Liver (tissue), 8 donors: ENCODE measurements at regions not wholly inside any gene's neighbourhood (a gene's known extent, or its start where the extent isn't known, plus 50 kb on each side); places are given as distances from the start of the nearest gene placed in this dataset.

Source experiments
- DNase-seq: peaks from one replicate; pipeline ENCODE4 v3.0.0-alpha.2; 2017; ENCODE audit warnings: low spot score
- H3K27ac ChIP-seq, 2 donors: one replicate each; pipeline ENCODE4 v1.7.0; 2013; ENCODE audit warnings: inconsistent platforms in 2 of 2, low read length in 2 of 2, control low read depth in 1 of 2, low read depth in 1 of 2, mild to moderate bottlenecking in 1 of 2
- H3K27me3 ChIP-seq, 4 donors: one replicate each; pipeline versions ENCODE4 v1.6.1 to v1.7.0; 2013; ENCODE audit warnings: low read length in 3 of 4, inconsistent platforms in 1 of 4, mild to moderate bottlenecking in 1 of 4, moderate library complexity in 1 of 4; ENCODE audit not compliant: control insufficient read depth in 4 of 4, insufficient read depth in 4 of 4
- H3K36me3 ChIP-seq, 4 donors: one replicate each; pipeline versions ENCODE4 v1.6.1 to v1.7.0; 2013; ENCODE audit warnings: low read length in 3 of 4, mild to moderate bottlenecking in 3 of 4, low read depth in 1 of 4, moderate library complexity in 1 of 4; ENCODE audit not compliant: control insufficient read depth in 4 of 4, insufficient read depth in 3 of 4
- H3K4me1 ChIP-seq, 4 donors: one replicate each; pipeline versions ENCODE4 v1.6.1 to v1.7.0; 2013; ENCODE audit warnings: low read length in 3 of 4, mild to moderate bottlenecking in 3 of 4, moderate library complexity in 1 of 4; ENCODE audit not compliant: control insufficient read depth in 4 of 4, insufficient read depth in 4 of 4
- H3K4me3 ChIP-seq, 3 donors: one replicate each; pipeline versions ENCODE4 v1.6.1 to v1.7.0; 2013; ENCODE audit warnings: low read length in 3 of 3, control low read depth in 1 of 3, low read depth in 1 of 3, mild to moderate bottlenecking in 1 of 3
- H3K9ac ChIP-seq, 2 donors: one replicate each; pipeline ENCODE4 v1.7.0; 2013; ENCODE audit warnings: low read length in 2 of 2, mild to moderate bottlenecking in 2 of 2, moderate library complexity in 2 of 2, control low read depth in 1 of 2, low read depth in 1 of 2
- H3K9me3 ChIP-seq, 4 donors: one replicate each; pipeline versions ENCODE4 v1.6.1 to v1.7.0; 2013; ENCODE audit warnings: low read length in 3 of 4; ENCODE audit not compliant: control insufficient read depth in 4 of 4
- ATF3 ChIP-seq: IDR thresholded peaks from 2 replicates; pipeline ENCODE4 v1.6.1; 2016; ENCODE audit warnings: antibody characterized with exemption
- CTCF ChIP-seq: fragments of 150-350 bp; IDR thresholded peaks from 2 replicates; pipeline ENCODE4 v1.5.1; 2017; ENCODE audit warnings: improper control_type of control experiment, low read depth, low read length; ENCODE audit not compliant: missing input control
- EGR1 ChIP-seq, 2 donors: IDR thresholded peaks; 2 replicates each; pipeline ENCODE4 v1.6.1; 2016 to 2018; ENCODE audit warnings: antibody characterized with exemption in 2 of 2, low read depth in 2 of 2
- FOXA1 ChIP-seq: IDR thresholded peaks from 2 replicates; pipeline ENCODE4 v1.6.1; 2016; ENCODE audit warnings: antibody characterized with exemption
- FOXA2 ChIP-seq: IDR thresholded peaks from 2 replicates; pipeline ENCODE4 v1.6.1; 2016; ENCODE audit warnings: antibody characterized with exemption
- GABPA ChIP-seq, 2 donors: IDR thresholded peaks in 1 of 2; conservative IDR thresholded peaks in 1 of 2; 2 replicates each; pipeline ENCODE4 v1.6.1; 2016; ENCODE audit warnings: antibody characterized with exemption in 2 of 2, mild to moderate bottlenecking in 1 of 2, moderate library complexity in 1 of 2
- HNF4A ChIP-seq, 2 donors: conservative IDR thresholded peaks; 2 replicates each; pipeline ENCODE4 v1.6.1; 2016; ENCODE audit warnings: antibody characterized with exemption in 2 of 2, mild to moderate bottlenecking in 2 of 2
- HNF4G ChIP-seq: IDR thresholded peaks from 2 replicates; pipeline ENCODE4 v1.6.1; 2016; ENCODE audit warnings: antibody characterized with exemption
- JUND ChIP-seq, 2 donors: IDR thresholded peaks; 2 replicates each; pipeline ENCODE4 v1.6.1; 2016; ENCODE audit warnings: antibody characterized with exemption in 2 of 2
- MAX ChIP-seq: IDR thresholded peaks from 2 replicates; pipeline ENCODE4 v1.6.1; 2016; ENCODE audit warnings: antibody characterized with exemption
- NR2F2 ChIP-seq: IDR thresholded peaks from 2 replicates; pipeline ENCODE4 v1.6.1; 2016; ENCODE audit warnings: antibody characterized with exemption
- RAD21 ChIP-seq, 2 donors: IDR thresholded peaks; 2 replicates each; pipeline ENCODE4 v1.6.1; 2016; ENCODE audit warnings: antibody characterized with exemption in 2 of 2, mild to moderate bottlenecking in 2 of 2
- REST ChIP-seq: IDR thresholded peaks from 2 replicates; pipeline ENCODE4 v1.6.1; 2016; ENCODE audit warnings: antibody characterized with exemption, mild to moderate bottlenecking
- RXRA ChIP-seq, 2 donors: IDR thresholded peaks; 2 replicates each; pipeline ENCODE4 v1.6.1; 2017 to 2018; ENCODE audit warnings: antibody characterized with exemption in 2 of 2, mild to moderate bottlenecking in 1 of 2
- SP1 ChIP-seq: IDR thresholded peaks from 2 replicates; pipeline ENCODE4 v1.6.1; 2018; ENCODE audit warnings: antibody characterized with exemption, mild to moderate bottlenecking
- TAF1 ChIP-seq: conservative IDR thresholded peaks from 2 replicates; pipeline ENCODE4 v1.6.1; 2016; ENCODE audit warnings: antibody characterized with exemption, mild to moderate bottlenecking
- YY1 ChIP-seq: IDR thresholded peaks from 2 replicates; pipeline ENCODE4 v1.6.1; 2016; ENCODE audit warnings: antibody characterized with exemption, mild to moderate bottlenecking
- ZBTB33 ChIP-seq: IDR thresholded peaks from 2 replicates; pipeline ENCODE4 v1.6.1; 2016; ENCODE audit warnings: antibody characterized with exemption
- WGBS: extraction: QIAGEN DNeasy Blood & Tissue Kit; methylation state at CpG from one replicate; pipeline ENCODE4 v1.1.7; 2013; 5-methylcytosine and 5-hydroxymethylcytosine counted together
- donor health status: healthy.
- donor health status: healthy.
- donor health status: healthy.
- donor health status: healthy.
- donor health status: healthy.

GRCh38 chr13:73820285-73820684 is 313.9 kb downstream of the KLF12 start:
- Histone ChIP-seq H3K9me3 (no peaks in the 10 kb centered on the region), H3K4me1 (no peaks in the 10 kb centered on the region), H3K27me3 (no peaks in the 10 kb centered on the region), H3K9ac (no peak overlapping the region), H3K4me3 (no peak overlapping the region), H3K36me3 (no peaks in the 10 kb centered on the region), H3K27ac (no peak overlapping the region)
- TF ChIP-seq JUND (IDR thresholded peaks at IDR 0.05) (no peak), SP1 (no peak), CTCF (no peak), RAD21 (IDR thresholded peaks at IDR 0.05) (no peak), NR2F2 (no peak), RXRA (IDR thresholded peaks at IDR 0.05) (no peak), FOXA1 (no peak), REST (no peak), ZBTB33 (no peak), TAF1 (no peak), YY1 (no peak), FOXA2 (no peak)
- DNase-seq, result no peak
- WGBS, result 87% methylated on average over 3 of the region's 3 CpGs

- Histone ChIP-seq H3K9me3 (no peaks in the 10 kb centered on the region), H3K4me3 (no peak overlapping the region), H3K36me3 (no peaks in the 10 kb centered on the region), H3K27me3 (no peaks in the 10 kb centered on the region), H3K27ac (no peak overlapping the region), H3K9ac (no peak overlapping the region), H3K4me1 (no peaks in the 10 kb centered on the region)
- TF ChIP-seq HNF4G (no peak), YY1 (no peak), RAD21 (IDR thresholded peaks at IDR 0.05) (no peak), ATF3 (no peak), ZBTB33 (no peak), EGR1 (IDR thresholded peaks at IDR 0.05; ENCODE audit: low read depth in 2 of 2) (no peak), HNF4A (conservative IDR thresholded peaks at IDR 0.05) (no peak), FOXA1 (no peak), MAX (no peak), TAF1 (no peak), SP1 (no peak), FOXA2 (no peak), NR2F2 (no peak), GABPA (IDR thresholded peaks at IDR 0.05 in 1 of 2, conservative IDR thresholded peaks at IDR 0.05 in 1 of 2) (no peak), CTCF (no peak)
- no peak for DNase-seq
Measured at GRCh38 chr13:73819711-73820110, 314.5 kb downstream of the KLF12 start.
